Left renal pelvis (tissue), 4 donors: ENCODE measurements at regions not wholly inside any gene's neighbourhood (a gene's known extent, or its start where the extent isn't known, plus 50 kb on each side); places are given as distances from the start of the nearest gene placed in this dataset.
"Not testable (repeated sequence)": the region's sequence is repeated elsewhere in the genome, so short reads cannot be mapped to it uniquely, and the experiment has no call there.

Experiments used
- DNase-seq, 4 donors: peaks; one replicate each; pipeline ENCODE4 v3.0.0-alpha.2; 2013; ENCODE audit warnings: low read depth in 4 of 4, low spot score in 3 of 4

GRCh38 chr18:995629-996028 is 91.0 kb downstream of the ADCYAP1 start:
- DNase-seq: no peak

DNA sequence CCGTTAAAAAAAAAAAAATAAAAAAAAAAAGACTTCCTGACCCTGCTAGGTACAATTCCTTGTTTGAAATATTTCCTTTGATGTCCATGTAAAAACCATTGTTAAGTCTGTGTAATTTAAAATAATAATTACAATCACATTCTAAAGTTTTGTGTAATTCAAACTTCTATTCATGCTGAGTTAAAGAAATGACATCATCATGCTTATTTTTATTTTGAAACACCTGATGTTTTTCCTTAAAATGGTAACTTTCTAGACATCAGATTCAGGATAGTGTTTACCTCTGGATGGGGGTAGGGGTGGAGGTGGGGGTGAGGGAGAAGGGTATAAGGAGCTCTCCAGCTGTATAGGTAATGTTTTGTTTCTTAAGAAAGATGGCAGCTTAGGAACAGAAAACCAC is 92.8 kb downstream of the ADCYAP1 start:
- no peak for DNase-seq

DNA sequence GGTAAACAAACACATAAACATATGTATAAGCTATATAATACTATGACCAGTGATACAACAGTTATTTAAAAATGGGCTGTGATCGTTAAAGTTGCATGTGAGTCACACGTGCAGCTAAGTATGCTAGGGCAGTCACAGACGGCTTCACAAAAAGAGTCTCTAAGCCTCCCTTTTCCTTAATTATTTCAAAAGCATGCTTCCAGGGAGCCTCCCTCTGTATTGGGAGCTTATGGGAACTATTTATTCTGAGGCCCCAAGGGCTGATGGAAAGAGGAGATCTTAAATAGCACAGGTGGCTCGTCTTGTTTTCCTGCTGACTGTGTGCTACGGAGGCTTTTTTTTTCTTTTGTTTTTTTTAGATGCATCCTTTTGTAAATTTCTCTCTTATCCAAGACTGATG is 94.3 kb downstream of the ADCYAP1 start:
- DNase-seq: no peak

DNA sequence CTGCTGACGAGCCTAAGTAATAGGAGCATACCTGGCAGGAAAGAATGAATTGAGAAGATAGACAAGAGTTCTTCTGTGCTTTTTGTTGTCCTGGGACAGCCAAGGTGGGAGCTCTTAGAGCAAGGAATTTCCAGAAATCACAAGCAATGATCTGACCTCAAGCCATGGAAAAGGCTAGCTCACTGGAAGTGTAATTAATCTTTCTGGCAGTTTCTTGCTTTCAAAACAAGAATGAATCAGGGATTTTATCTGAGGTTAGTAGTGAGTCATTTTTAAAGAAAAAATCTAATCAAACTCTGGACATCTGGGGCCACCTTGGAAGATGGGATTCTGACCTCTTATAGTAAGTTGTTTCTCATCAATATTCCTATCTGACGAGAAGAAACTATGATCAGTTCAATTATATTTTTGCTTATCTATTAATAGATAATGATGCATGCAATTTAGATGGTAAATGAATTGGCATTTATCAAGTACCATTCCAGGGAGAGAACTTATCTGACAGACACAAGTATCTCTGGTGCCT is 98.0 kb downstream of the ADCYAP1 start:
- DNase-seq: no peak

DNA sequence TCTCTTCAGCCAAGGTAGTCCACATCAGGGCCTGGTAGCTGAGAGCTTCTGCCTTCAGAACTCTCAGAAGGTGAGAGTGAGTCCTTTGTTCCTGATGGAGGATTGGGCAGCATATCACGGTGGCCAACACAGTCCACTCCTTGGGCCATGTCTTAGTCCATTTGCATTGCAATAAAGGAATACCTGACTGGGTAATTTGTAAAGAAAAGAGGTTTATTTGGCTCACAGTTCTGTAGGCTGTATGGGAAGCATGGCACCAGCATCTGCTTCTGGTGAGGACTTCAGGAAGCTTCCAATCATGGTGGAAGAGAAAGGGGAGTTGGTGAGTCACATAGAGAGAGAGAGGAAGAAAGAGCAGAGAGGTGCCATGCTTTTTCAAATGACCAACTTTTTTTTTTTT is 98.8 kb downstream of the ADCYAP1 start:
- DNase-seq: no peak

- DNase-seq: no peak
Observed at GRCh38 chr18:1006304-1006703, 101.6 kb downstream of the ADCYAP1 start.

- no peak for DNase-seq
Observed at GRCh38 chr18:1006965-1007364, 102.3 kb downstream of the ADCYAP1 start.

GRCh38 chr18:1011349-1011748 is 106.7 kb downstream of the ADCYAP1 start:
- DNase-seq: no peak

DNA sequence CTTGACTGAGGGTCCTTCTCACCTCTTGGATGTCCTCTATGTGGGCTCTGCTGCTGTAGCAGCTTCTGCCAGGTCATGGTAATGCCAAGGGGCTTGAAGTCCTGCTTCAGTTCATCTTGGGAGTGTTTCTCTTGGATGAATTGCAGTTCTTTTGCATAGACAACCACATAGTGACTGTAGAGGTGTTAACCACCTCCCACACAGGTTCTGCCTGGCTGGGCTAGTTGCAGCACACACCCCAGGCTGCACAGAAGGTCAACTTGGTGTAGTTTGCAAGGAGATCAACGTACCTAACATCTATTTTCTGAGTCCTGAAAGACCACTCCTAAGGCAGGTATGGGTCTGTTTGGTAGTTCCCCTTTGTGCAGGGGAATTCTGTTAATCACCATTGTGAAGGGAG is 108.1 kb downstream of the ADCYAP1 start:
- no peak for DNase-seq

DNA sequence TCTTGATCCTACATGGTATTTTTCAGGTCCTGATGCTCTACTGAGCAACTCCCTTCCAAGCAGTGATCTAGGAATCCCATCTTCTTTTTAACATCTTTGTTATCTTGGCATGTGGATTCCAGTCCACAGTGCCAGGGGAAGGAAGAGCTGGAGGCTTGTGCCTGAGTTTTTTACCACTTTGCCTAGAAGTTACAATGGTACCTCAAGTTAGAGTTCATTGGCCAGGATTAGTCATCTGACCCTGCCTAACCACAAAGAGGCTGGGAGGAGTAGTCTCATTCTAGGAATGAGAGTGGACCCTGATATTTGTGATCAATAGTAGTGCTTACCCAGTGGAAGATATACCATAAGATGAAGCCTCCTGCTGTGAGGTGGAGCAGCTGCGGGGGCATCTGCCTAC is 109.3 kb downstream of the ADCYAP1 start:
- no peak for DNase-seq

DNA sequence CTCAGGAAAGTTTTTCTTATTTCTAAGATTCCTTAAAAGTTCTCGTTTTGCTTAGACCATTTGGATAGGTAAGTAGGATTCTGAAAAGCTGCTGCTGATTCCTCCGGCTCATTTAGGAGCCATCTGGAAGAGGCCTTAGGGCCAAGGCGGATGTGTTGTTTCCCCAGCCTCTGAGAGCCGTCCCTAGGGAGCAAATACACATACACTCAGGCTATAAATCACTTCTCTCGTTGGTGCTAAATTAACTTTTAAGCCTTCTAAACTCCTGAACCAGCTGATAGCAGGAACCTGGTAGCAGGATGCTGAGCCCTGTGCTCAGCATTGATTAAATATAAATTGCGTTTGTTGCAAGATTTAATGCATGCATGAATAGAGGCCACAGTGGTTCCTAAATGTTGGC is 109.8 kb downstream of the ADCYAP1 start:
- no peak for DNase-seq

- DNase-seq: peak in 1 of 4 donors; percentile 33
Observed at GRCh38 chr18:1014951-1015624, 110.4 kb downstream of the ADCYAP1 start.

- DNase-seq: no peak
Observed at GRCh38 chr18:1015777-1016176, 111.1 kb downstream of the ADCYAP1 start.

GRCh38 chr18:1017227-1018058 is 112.8 kb downstream of the ADCYAP1 start:
- DNase-seq: no peak

DNA sequence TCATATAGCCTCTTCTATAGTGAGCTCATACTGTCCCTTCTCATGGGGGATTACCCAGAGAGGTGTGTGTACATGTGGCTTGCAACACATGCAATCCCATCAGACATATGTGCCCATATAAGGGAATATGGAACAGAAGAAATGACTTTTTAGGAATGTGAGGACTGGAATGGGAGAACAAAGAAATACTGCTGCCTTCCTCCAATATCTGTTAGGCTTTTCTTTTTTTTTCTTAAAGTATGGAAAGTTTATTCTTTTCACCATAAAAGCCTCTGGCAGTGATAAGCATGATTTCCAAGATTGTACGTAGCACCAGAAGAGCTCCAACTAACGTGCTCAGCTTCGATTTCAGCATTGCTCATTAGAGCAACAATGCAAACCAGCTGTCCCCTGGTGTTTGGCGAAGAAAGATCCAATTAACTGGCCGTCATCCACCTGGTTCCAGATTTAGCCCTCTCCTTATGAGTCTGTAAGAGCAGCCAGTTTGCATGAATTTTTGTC is 113.6 kb downstream of the ADCYAP1 start:
- no peak for DNase-seq

- DNase-seq: no peak
Observed at GRCh38 chr18:1019191-1019590, 114.5 kb downstream of the ADCYAP1 start.

- DNase-seq: no peak
Observed at GRCh38 chr18:1020731-1021344, 116.2 kb downstream of the ADCYAP1 start.

DNA sequence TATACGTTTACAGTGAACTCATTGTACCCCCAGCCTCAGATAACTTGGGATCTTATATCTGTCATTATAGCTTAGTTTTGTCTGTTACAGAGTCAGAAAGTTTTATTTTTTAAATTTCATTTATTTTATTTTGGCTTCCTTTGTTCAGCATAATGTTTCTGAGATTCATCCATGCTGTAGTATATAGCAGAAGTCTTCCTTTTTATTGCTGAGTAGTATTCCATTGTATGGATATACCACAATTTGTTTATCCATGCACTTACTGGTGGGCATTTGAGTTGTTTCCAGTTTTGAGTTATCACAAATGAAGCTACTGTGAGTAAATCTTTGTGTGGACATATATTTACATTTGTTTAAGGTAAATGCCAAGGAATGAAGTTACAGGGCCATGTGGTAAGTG is 122.3 kb downstream of the ADCYAP1 start:
- no peak for DNase-seq

DNA sequence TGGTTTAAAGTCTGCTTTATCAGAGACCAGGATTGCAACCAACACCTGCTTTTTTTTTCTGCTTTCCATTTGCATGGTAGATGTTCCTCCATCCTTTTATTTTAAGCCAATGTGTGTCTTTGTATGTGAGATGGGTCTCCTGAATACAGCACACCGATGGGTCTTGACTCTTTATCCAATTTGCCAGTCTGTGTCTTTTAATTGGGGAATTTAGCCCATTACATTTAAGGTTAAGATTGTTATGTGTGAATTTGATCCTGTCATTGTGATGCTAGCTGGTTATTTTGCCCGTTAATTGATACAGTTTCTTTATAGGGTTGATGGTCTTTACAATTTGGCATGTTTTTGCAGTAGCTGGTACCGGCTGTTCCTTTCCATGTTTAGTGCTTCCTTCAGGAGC is 128.4 kb downstream of the ADCYAP1 start:
- not testable (repeated sequence) for DNase-seq

DNA sequence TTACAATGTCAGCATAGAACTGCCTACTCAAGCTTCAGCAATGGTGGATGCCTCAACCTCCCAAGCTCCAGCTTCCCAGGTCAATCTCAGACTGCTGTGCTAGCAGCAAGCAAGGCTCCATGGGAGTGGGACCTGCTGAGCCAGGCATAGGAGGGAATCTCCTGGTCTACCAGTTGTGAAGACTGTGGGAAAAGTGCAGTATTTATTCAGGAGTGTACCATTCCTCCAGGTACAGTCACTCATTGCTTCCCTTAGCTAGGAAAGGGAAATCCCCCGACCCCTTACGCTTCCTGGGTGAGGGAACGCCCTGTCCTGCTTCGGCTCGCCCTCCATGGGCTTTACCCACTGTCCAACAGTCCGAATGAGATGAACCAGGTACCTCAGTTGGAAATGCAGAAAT is 130.3 kb downstream of the ADCYAP1 start:
- no peak for DNase-seq

- no peak for DNase-seq
Observed at GRCh38 chr18:1036926-1037325, 132.3 kb downstream of the ADCYAP1 start.
